ENCODE measurements at regions not wholly inside any gene's neighbourhood (a gene's known extent, or its start where the extent isn't known, plus 50 kb on each side); places are given as distances from the start of the nearest gene placed in this dataset.

- no peak for TF ChIP-seq FOXM1 (IDR thresholded peaks at IDR 0.05; ENCODE audit: borderline replicate concordance, low read depth)
- TF ChIP-seq EGR1 (IDR thresholded peaks at IDR 0.05): no peak
- TF ChIP-seq CEBPB (IDR thresholded peaks at IDR 0.05): no peak
- TF ChIP-seq, protein P1, sequence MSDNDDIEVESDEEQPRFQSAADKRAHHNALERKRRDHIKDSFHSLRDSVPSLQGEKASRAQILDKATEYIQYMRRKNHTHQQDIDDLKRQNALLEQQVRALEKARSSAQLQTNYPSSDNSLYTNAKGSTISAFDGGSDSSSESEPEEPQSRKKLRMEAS (IDR thresholded peaks at IDR 0.05): no peak
- no peak for TF ChIP-seq EP300 (IDR thresholded peaks at IDR 0.05; ENCODE audit: borderline replicate concordance)
- TF ChIP-seq NFIC (IDR thresholded peaks at IDR 0.05): no peak
- no peak for TF ChIP-seq CREB1 (IDR thresholded peaks at IDR 0.05; ENCODE audit: low read depth)
Measured at GRCh38 chr11:122229078-122229477, 113.1 kb upstream of the BLID start.
